MM.1S (cell line): ENCODE measurements at regions not wholly inside any gene's neighbourhood (a gene's known extent, or its start where the extent isn't known, plus 50 kb on each side); places are given as distances from the start of the nearest gene placed in this dataset.

Experiments used
- DNase-seq: peaks from one replicate; pipeline ENCODE4 v3.0.0-alpha.2; 2015
- H2AFZ ChIP-seq: fragments of 300-600 bp; sonication (generic); 2 replicates; pipeline ENCODE4 v1.6.0; 2016; ENCODE audit warnings: antibody characterized with exemption, low read length
- H3F3A ChIP-seq: fragments of 300-600 bp; sonication (generic); 2 replicates; pipeline ENCODE4 v1.6.1; 2016; ENCODE audit warnings: mild to moderate bottlenecking, antibody characterized with exemption, low read length, moderate library complexity, mixed read lengths; ENCODE audit not compliant: insufficient read depth
- H3K27ac ChIP-seq: fragments of 300-600 bp; sonication (generic); 2 replicates; pipeline ENCODE4 v1.5.1; 2016; ENCODE audit warnings: mild to moderate bottlenecking, low read length
- H3K27me3 ChIP-seq: fragments of 300-600 bp; sonication (generic); replicated peaks from 2 replicates; pipeline ENCODE4 v1.6.0; 2016; ENCODE audit warnings: low read length; ENCODE audit not compliant: insufficient read depth
- H3K36me3 ChIP-seq: fragments of 300-600 bp; sonication (generic); replicated peaks from 2 replicates; pipeline ENCODE4 v1.6.1; 2016; ENCODE audit warnings: mild to moderate bottlenecking, low read length, mixed read lengths; ENCODE audit not compliant: insufficient read depth
- H3K4me1 ChIP-seq: fragments of 300-600 bp; sonication (generic); 2 replicates; pipeline ENCODE4 v1.6.1; 2016; ENCODE audit warnings: low read length, mixed read lengths
- H3K4me2 ChIP-seq: fragments of 300-600 bp; sonication (generic); 2 replicates; pipeline ENCODE4 v1.6.0; 2016; ENCODE audit warnings: low read depth, low read length
- H3K4me3 ChIP-seq: fragments of 300-600 bp; sonication (generic); 2 replicates; pipeline ENCODE4 v1.5.1; 2016; ENCODE audit warnings: low read length, mixed read lengths
- H3K79me2 ChIP-seq: fragments of 300-600 bp; sonication (generic); 2 replicates; pipeline ENCODE4 v1.6.1; 2016; ENCODE audit warnings: mixed run types, low read length, mixed read lengths
- H3K9ac ChIP-seq: fragments of 300-600 bp; sonication (generic); 2 replicates; pipeline ENCODE4 v1.6.1; 2016; ENCODE audit warnings: low read length, mixed read lengths
- H3K9me2 ChIP-seq: fragments of 300-600 bp; sonication (generic); replicated peaks from 2 replicates; pipeline ENCODE4 v1.6.1; 2016; ENCODE audit warnings: mild to moderate bottlenecking, low read length, mixed read lengths; ENCODE audit not compliant: insufficient read depth
- H3K9me3 ChIP-seq: fragments of 300-600 bp; sonication (generic); replicated peaks from 2 replicates; pipeline ENCODE4 v1.6.1; 2016; ENCODE audit warnings: mild to moderate bottlenecking, low read length, mixed read lengths; ENCODE audit not compliant: insufficient read depth
- H4K20me1 ChIP-seq: fragments of 300-600 bp; sonication (generic); 2 replicates; pipeline ENCODE4 v1.6.1; 2016; ENCODE audit warnings: mild to moderate bottlenecking, low read length, moderate library complexity, mixed read lengths; ENCODE audit not compliant: insufficient read depth
- CTCF ChIP-seq: fragments of 300-600 bp; sonication (generic); IDR thresholded peaks from 2 replicates; pipeline ENCODE4 v1.5.1; 2016; ENCODE audit warnings: antibody characterized with exemption, low read length, mixed read lengths
- EZH2 ChIP-seq: fragments of 300-600 bp; sonication (generic); optimal IDR thresholded peaks from 2 replicates; pipeline ENCODE3; 2017; ENCODE audit warnings: low read depth, mild to moderate bottlenecking, antibody characterized with exemption, low read length, mixed read lengths
- EZH2phosphoT487 ChIP-seq: fragments of 300-600 bp; sonication (generic); IDR thresholded peaks from 2 replicates; pipeline ENCODE4 v1.6.1; 2018; ENCODE audit warnings: antibody characterized with exemption, low read length

GRCh38 chr19:27986299-27986698, 1226.7 kb downstream of the UQCRFS1 start:
- H3K4me2 ChIP-seq: no peak overlapping the region
- no peaks in the 10 kb centered on the region for H3K9me3 ChIP-seq
- no peak overlapping the region for H2AFZ ChIP-seq
- TF ChIP-seq CTCF: no peak
- no peak for TF ChIP-seq EZH2
- TF ChIP-seq EZH2phosphoT487: no peak
- H3K27ac ChIP-seq: no peak overlapping the region
- no peaks in the 10 kb centered on the region for H3K27me3 ChIP-seq
- no peaks in the 10 kb centered on the region for H4K20me1 ChIP-seq
- no peaks in the 10 kb centered on the region for H3K79me2 ChIP-seq
- no peaks in the 10 kb centered on the region for H3F3A ChIP-seq
- H3K9ac ChIP-seq: no peak overlapping the region
- H3K9me2 ChIP-seq: no peaks in the 10 kb centered on the region
- no peak overlapping the region for H3K4me3 ChIP-seq
- no peaks in the 10 kb centered on the region for H3K36me3 ChIP-seq
- no peaks in the 10 kb centered on the region for H3K4me1 ChIP-seq
- DNase-seq: no peak

- no peak for DNase-seq
- Histone ChIP-seq H3K36me3 (no peaks in the 10 kb centered on the region), H3K4me1 (no peaks in the 10 kb centered on the region), H3K27me3 (no peaks in the 10 kb centered on the region), H3K4me3 (no peak overlapping the region), H3K27ac (no peak overlapping the region), H3K9ac (no peak overlapping the region), H3K9me3 (no peaks in the 10 kb centered on the region), H4K20me1 (no peaks in the 10 kb centered on the region), H3K9me2 (no peaks in the 10 kb centered on the region), H3K79me2 (no peaks in the 10 kb centered on the region), H3K4me2 (no peak overlapping the region), H3F3A (no peaks in the 10 kb centered on the region), H2AFZ (no peak overlapping the region)
- TF ChIP-seq CTCF: no peak
- no peak for TF ChIP-seq EZH2
- no peak for TF ChIP-seq EZH2phosphoT487
Observed at GRCh38 chr19:27975419-27976005, 1237.4 kb downstream of the UQCRFS1 start.

GRCh38 chr19:27974082-27974513, 1238.9 kb downstream of the UQCRFS1 start:
- Histone ChIP-seq H3K27me3 (no peaks in the 10 kb centered on the region), H3K36me3 (no peaks in the 10 kb centered on the region), H3F3A (no peaks in the 10 kb centered on the region), H3K9ac (no peak overlapping the region), H4K20me1 (no peaks in the 10 kb centered on the region), H3K4me3 (no peak overlapping the region), H3K79me2 (no peaks in the 10 kb centered on the region), H2AFZ (no peak overlapping the region), H3K9me3 (no peaks in the 10 kb centered on the region), H3K4me2 (no peak overlapping the region), H3K9me2 (no peaks in the 10 kb centered on the region), H3K27ac (no peak overlapping the region), H3K4me1 (no peaks in the 10 kb centered on the region)
- TF ChIP-seq CTCF (peak; percentile 84), EZH2 (no peak)
- peak; percentile 62 for DNase-seq
